HL-60 (cell line): ENCODE measurements at regions not wholly inside any gene's neighbourhood (a gene's known extent, or its start where the extent isn't known, plus 50 kb on each side); places are given as distances from the start of the nearest gene placed in this dataset.

Source experiments
- DNase-seq, 2 experiments: peaks; one replicate each; pipeline ENCODE4 v3.0.0-alpha.2; 2010 to 2020; ENCODE audit warnings: low read depth in 1 of 2, low spot score in 1 of 2
- H3K27ac ChIP-seq: fragments of 250-450 bp; sonication (Bioruptor Pico); replicated peaks from 2 replicates; pipeline ENCODE4 v1.5.1; 2020; ENCODE audit warnings: mild to moderate bottlenecking, moderate library complexity
- H3K27me3 ChIP-seq: fragments of 250-450 bp; sonication (Bioruptor Pico); 2 replicates; pipeline ENCODE4 v1.5.1; 2021; ENCODE audit warnings: mild to moderate bottlenecking, moderate library complexity; ENCODE audit not compliant: insufficient read depth, poor library complexity, severe bottlenecking
- H3K4me3 ChIP-seq: replicated peaks from 2 replicates; pipeline ENCODE4 v1.5.1; 2011; ENCODE audit warnings: mild to moderate bottlenecking, control low read depth, low read length; ENCODE audit not compliant: insufficient read depth
- GABPA ChIP-seq: IDR thresholded peaks from 2 replicates; pipeline ENCODE4 v1.6.1; 2012; ENCODE audit warnings: low read depth
- POLR2AphosphoS5 ChIP-seq: IDR thresholded peaks from 2 replicates; pipeline ENCODE4 v1.6.1; 2012; ENCODE audit warnings: low read depth
- SPI1 ChIP-seq: IDR thresholded peaks from 2 replicates; pipeline ENCODE4 v1.6.1; 2012; ENCODE audit warnings: low read depth, mild to moderate bottlenecking, borderline replicate concordance
- TF ChIP-seq, protein P1 (sequence below): IDR thresholded peaks from one replicate; pipeline ENCODE4 v1.5.1; 2011; ENCODE audit warnings: low read length, control low read depth, inconsistent platforms; ENCODE audit not compliant: insufficient read depth
- TF ChIP-seq, protein P2 (sequence below): IDR thresholded peaks from 2 replicates; pipeline ENCODE4 v1.6.1; 2012; ENCODE audit warnings: low read depth; ENCODE audit not compliant: insufficient replicate concordance

DNA sequence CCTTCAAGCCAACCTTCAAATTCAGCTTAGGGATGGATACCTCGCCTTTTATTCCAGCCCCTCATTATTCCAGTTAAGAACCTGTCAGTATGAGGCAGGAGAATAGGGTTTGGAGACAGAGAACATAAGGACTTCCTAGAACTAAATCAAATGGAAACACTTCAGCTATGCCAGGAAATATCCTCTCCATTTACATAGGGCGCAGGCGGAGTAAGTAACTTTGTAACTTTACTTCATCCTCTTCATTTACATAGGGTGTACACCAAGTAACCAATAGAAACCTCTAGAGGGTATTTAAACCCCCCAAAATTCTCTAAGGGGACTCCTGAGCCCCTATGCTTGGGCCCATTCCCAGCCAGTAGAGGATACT lies 75.4 kb upstream of the ATF3 start:
- no peak for DNase-seq
- Histone ChIP-seq H3K27me3 (no peaks in the 10 kb centered on the region), H3K4me3 (no peak overlapping the region), H3K27ac (no peak overlapping the region)
- TF ChIP-seq SPI1, result no peak

DNA sequence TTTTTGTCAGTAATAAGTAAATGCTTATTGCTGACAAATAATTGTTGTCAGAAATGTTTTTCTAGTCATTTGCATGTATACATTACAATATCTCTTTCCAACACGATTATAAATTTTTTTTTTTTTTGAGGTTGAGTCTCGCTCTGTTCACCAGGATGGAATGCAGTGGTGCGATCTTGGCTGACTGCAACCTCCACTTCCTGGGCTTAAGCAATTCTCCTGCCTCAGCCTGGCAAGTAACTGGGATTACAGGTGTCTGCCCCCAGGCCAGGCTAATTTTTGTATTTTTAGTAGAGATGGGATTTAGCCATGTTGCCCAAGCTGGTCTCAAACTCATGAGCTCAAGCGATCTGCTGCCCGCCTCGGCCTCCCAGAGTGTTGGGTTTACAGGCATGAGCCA lies 72.0 kb upstream of the ATF3 start:
- H3K27ac ChIP-seq, result no peak overlapping the region
- H3K4me3 ChIP-seq, result no peak overlapping the region
- H3K27me3 ChIP-seq, result no peaks in the 10 kb centered on the region
- TF ChIP-seq SPI1 (no peak), GABPA (no peak), POLR2AphosphoS5 (no peak)
- TF ChIP-seq, protein P1, sequence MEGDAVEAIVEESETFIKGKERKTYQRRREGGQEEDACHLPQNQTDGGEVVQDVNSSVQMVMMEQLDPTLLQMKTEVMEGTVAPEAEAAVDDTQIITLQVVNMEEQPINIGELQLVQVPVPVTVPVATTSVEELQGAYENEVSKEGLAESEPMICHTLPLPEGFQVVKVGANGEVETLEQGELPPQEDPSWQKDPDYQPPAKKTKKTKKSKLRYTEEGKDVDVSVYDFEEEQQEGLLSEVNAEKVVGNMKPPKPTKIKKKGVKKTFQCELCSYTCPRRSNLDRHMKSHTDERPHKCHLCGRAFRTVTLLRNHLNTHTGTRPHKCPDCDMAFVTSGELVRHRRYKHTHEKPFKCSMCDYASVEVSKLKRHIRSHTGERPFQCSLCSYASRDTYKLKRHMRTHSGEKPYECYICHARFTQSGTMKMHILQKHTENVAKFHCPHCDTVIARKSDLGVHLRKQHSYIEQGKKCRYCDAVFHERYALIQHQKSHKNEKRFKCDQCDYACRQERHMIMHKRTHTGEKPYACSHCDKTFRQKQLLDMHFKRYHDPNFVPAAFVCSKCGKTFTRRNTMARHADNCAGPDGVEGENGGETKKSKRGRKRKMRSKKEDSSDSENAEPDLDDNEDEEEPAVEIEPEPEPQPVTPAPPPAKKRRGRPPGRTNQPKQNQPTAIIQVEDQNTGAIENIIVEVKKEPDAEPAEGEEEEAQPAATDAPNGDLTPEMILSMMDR, result no peak
- TF ChIP-seq, protein P2, sequence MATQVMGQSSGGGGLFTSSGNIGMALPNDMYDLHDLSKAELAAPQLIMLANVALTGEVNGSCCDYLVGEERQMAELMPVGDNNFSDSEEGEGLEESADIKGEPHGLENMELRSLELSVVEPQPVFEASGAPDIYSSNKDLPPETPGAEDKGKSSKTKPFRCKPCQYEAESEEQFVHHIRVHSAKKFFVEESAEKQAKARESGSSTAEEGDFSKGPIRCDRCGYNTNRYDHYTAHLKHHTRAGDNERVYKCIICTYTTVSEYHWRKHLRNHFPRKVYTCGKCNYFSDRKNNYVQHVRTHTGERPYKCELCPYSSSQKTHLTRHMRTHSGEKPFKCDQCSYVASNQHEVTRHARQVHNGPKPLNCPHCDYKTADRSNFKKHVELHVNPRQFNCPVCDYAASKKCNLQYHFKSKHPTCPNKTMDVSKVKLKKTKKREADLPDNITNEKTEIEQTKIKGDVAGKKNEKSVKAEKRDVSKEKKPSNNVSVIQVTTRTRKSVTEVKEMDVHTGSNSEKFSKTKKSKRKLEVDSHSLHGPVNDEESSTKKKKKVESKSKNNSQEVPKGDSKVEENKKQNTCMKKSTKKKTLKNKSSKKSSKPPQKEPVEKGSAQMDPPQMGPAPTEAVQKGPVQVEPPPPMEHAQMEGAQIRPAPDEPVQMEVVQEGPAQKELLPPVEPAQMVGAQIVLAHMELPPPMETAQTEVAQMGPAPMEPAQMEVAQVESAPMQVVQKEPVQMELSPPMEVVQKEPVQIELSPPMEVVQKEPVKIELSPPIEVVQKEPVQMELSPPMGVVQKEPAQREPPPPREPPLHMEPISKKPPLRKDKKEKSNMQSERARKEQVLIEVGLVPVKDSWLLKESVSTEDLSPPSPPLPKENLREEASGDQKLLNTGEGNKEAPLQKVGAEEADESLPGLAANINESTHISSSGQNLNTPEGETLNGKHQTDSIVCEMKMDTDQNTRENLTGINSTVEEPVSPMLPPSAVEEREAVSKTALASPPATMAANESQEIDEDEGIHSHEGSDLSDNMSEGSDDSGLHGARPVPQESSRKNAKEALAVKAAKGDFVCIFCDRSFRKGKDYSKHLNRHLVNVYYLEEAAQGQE, result no peak
- DNase-seq, result no peak

DNA sequence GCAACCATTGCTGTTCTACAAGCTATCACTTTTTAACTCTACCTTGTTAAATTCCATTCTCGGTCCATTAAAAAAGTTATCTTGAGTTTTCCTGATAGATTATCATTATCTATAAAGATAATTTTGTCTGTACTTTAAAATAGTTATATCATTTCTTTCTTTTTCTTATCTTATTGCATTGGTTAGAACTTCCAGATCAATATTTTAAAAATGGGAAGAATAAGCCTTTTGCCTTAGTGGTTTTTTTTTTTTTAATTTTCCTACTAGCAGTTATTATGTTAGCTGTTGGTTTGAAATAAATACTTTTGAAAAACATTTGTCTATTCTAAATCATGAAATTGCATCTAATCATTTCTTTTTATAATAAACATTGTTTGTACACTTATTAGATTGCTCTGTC lies 71.0 kb upstream of the ATF3 start:
- H3K27me3 ChIP-seq, result no peaks in the 10 kb centered on the region
- no peak for TF ChIP-seq GABPA
- TF ChIP-seq, protein P2, result no peak
- TF ChIP-seq POLR2AphosphoS5, result no peak
- no peak for TF ChIP-seq SPI1
- TF ChIP-seq, protein P1, result no peak
- no peak overlapping the region for H3K27ac ChIP-seq
- H3K4me3 ChIP-seq, result no peak overlapping the region
- no peak for DNase-seq

DNA sequence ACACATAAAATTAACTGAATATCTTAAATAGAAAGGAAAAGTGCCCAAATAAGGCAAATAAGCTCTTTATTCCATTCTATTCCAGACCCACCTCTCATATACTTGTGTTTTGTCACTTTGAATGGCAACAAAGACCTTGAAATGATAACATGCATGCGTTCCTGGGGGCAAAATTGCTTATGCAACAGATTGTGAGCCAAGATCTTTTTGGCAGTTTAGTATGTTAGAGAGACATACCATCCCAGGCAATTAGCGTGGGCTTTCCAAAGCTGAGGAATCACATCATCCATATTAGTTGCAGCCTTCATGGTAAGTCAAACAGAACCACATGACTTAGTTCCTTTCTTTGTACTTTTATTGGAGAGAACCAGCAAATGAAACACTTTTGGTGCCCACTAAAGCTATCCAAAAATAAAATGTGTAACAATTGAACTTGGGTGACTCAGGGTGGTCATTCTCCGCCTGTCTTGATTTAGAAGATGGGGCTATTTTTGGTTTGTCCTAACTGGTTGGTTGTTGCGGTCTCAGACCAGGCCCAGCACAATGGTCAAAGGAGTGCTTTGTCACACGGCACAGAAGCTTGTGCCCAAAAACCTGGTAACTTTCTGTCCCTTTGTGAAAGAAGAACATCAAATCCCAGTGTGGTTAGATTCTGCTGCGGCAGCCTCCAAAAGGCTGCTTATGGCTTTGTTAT lies 68.7 kb upstream of the ATF3 start:
- no peak overlapping the region for H3K27ac ChIP-seq
- DNase-seq, result no peak
- TF ChIP-seq SPI1 (no peak), GABPA (no peak), POLR2AphosphoS5 (no peak)
- TF ChIP-seq, protein P1, result no peak
- TF ChIP-seq, protein P2, result no peak
- no peaks in the 10 kb centered on the region for H3K27me3 ChIP-seq
- no peak overlapping the region for H3K4me3 ChIP-seq
